RWPE2 (cell line): ENCODE measurements at regions not wholly inside any gene's neighbourhood (a gene's known extent, or its start where the extent isn't known, plus 50 kb on each side); places are given as distances from the start of the nearest gene placed in this dataset.
A peak's percentile ranks its signal among the peaks of the same experiment; 100 is the strongest.

Experiments
- ATAC-seq: fragments of 200-7000 bp; cut with Tn5 transposase; 3 replicates; pipeline ENCODE4 v1.9.1; 2021; ENCODE audit warnings: low read depth
- DNase-seq: peaks from one replicate; pipeline ENCODE4 v3.0.0-alpha.2; 2020; ENCODE audit warnings: low spot score
- H3K27ac ChIP-seq: fragments of 450-650 bp; 2 replicates; pipeline ENCODE4 v1.5.1; 2017; ENCODE audit warnings: mild to moderate bottlenecking; ENCODE audit not compliant: poor library complexity, severe bottlenecking
- H3K27me3 ChIP-seq: fragments of 250-450 bp; sonication (Bioruptor Pico); 2 replicates; pipeline ENCODE4 v1.5.1; 2021; ENCODE audit warnings: mild to moderate bottlenecking, moderate library complexity; ENCODE audit not compliant: insufficient read depth, poor library complexity, severe bottlenecking
- H3K36me3 ChIP-seq: fragments of 250-450 bp; sonication (Bioruptor Pico); 2 replicates; pipeline ENCODE4 v1.5.1; 2020; ENCODE audit warnings: low read depth, mild to moderate bottlenecking, moderate library complexity
- H3K4me1 ChIP-seq: fragments of 250-450 bp; sonication (Bioruptor Pico); 2 replicates; pipeline ENCODE4 v1.5.1; 2021; ENCODE audit warnings: mild to moderate bottlenecking, moderate library complexity; ENCODE audit not compliant: insufficient read depth, poor library complexity, severe bottlenecking
- H3K4me3 ChIP-seq: fragments of 250-450 bp; sonication (Bioruptor Pico); 2 replicates; pipeline ENCODE4 v1.5.1; 2021; ENCODE audit warnings: mild to moderate bottlenecking, moderate library complexity; ENCODE audit not compliant: severe bottlenecking
- H3K9me3 ChIP-seq: fragments of 250-450 bp; sonication (Bioruptor Pico); 2 replicates; pipeline ENCODE4 v1.5.1; 2021; ENCODE audit warnings: mild to moderate bottlenecking, moderate library complexity; ENCODE audit not compliant: severe bottlenecking
- TF ChIP-seq, protein P1 (sequence below): fragments of 450-650 bp; IDR thresholded peaks from one replicate; pipeline ENCODE4 v1.5.1; 2017; ENCODE audit warnings: mild to moderate bottlenecking, moderate library complexity; ENCODE audit not compliant: poor library complexity, severe bottlenecking

DNA sequence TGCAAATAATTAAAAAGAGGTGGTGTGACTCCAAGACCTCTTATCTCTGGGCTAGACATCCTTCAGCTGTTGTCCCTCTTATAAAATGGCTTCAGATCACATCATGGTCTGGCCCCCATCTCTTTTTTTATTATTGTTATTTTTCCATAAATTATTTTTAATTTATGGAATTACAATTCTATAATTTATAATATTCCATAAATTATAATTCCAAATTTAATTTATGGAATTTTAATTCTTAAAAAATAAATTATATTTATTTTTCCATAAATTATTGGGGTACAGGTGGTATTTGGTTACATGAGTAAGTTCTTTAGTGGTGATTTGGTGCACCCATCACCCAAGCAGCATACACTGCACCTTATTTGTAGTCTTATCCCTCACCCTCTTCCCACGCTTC is 65.9 kb upstream of the GJA5 start:
- DNase-seq (no peak), ATAC-seq (no peak)
- Histone ChIP-seq H3K27ac (no peak overlapping the region), H3K4me3 (no peak overlapping the region), H3K9me3 (no peaks in the 10 kb centered on the region), H3K36me3 (no peaks in the 10 kb centered on the region), H3K4me1 (peaks cover 4% of the 10 kb centered on the region), H3K27me3 (no peaks in the 10 kb centered on the region)
- TF ChIP-seq, protein P1, sequence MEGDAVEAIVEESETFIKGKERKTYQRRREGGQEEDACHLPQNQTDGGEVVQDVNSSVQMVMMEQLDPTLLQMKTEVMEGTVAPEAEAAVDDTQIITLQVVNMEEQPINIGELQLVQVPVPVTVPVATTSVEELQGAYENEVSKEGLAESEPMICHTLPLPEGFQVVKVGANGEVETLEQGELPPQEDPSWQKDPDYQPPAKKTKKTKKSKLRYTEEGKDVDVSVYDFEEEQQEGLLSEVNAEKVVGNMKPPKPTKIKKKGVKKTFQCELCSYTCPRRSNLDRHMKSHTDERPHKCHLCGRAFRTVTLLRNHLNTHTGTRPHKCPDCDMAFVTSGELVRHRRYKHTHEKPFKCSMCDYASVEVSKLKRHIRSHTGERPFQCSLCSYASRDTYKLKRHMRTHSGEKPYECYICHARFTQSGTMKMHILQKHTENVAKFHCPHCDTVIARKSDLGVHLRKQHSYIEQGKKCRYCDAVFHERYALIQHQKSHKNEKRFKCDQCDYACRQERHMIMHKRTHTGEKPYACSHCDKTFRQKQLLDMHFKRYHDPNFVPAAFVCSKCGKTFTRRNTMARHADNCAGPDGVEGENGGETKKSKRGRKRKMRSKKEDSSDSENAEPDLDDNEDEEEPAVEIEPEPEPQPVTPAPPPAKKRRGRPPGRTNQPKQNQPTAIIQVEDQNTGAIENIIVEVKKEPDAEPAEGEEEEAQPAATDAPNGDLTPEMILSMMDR = no peak

DNA sequence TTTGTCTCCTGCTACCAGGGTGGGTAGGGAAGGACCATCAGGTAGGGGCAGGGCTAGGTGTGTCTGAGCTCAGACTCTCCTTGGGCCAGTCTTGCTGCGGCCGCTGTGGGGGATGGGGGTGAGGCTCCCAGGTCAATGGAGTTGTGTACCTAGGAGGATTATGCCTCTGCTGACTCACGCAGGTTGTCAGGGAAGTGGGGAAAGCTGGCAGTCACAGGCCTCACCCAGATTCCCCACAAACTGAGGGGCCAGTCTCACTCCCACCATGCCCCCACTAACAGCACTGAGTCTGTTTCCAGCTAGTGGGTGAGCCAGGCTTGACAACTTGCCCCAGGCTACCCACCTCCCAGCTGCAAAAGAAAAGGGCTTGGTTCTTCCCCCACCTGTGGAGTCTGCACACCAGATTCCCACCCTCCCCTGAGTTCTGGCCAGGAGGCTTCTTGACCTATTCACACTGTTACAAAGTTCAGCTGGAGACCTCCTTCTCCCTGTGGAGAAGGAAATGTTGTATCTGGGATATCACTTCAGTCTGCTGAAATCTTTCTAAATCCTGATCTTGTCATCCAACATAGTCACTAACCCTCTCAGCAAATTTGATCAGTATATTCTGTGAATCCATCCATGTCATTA is 69.2 kb upstream of the GJA8 start:
- H3K4me1 ChIP-seq = peaks cover 11% of the 10 kb centered on the region
- H3K9me3 ChIP-seq = no peaks in the 10 kb centered on the region
- peak overlapping the region; percentile 1 for H3K27ac ChIP-seq
- H3K4me3 ChIP-seq = no peak overlapping the region
- ATAC-seq (peak; percentile 64), DNase-seq (peak; percentile 62)
- H3K36me3 ChIP-seq = no peaks in the 10 kb centered on the region
- H3K27me3 ChIP-seq = no peaks in the 10 kb centered on the region
- TF ChIP-seq, protein P1 = no peak

DNA sequence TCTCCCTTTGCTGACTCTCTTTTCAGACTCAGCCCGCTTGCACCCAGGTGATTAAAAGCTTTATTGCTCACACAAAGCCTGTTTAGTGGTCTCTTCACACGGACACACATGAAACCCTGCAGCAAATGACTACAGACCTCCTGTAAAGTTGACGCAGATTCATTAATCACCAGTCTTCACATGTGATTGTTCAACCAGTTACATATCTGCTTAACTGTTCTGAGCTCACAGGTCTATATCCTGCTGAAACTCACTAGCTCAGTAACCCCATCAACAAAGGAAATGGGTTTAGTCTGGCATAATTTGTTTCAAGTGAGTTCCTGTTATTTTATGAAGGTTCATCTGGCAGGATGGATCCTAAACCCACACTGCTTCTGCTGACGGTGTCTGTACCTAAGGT is 68.4 kb upstream of the GJA8 start:
- Histone ChIP-seq H3K4me1 (peaks cover 11% of the 10 kb centered on the region), H3K4me3 (no peak overlapping the region), H3K27me3 (no peaks in the 10 kb centered on the region), H3K27ac (peak overlapping the region; percentile 1), H3K9me3 (no peaks in the 10 kb centered on the region), H3K36me3 (no peaks in the 10 kb centered on the region)
- ATAC-seq = no peak
- TF ChIP-seq, protein P1 = no peak
- DNase-seq = no peak

DNA sequence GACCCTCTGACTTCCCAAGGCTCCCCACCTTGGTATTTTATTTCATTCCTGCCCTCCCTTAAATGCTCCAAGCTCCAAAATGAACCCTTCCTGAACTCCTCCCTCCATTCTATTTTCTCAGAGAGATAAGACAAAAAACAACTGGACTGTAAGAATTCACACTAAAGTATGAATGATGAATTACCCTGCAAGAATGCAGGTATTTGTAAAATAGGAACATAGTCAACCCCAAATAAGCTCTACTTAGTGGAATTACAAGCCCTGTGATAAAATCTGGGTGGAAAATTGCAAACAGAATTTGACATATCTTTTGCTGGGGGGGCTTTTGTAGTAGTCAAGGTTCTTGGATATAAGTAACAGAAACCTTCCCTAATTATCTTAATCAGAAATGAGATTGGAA is 67.8 kb upstream of the GJA8 start:
- no peak overlapping the region for H3K4me3 ChIP-seq
- H3K27me3 ChIP-seq = no peaks in the 10 kb centered on the region
- H3K36me3 ChIP-seq = no peaks in the 10 kb centered on the region
- TF ChIP-seq, protein P1 = no peak
- ATAC-seq (no peak), DNase-seq (no peak)
- no peak overlapping the region for H3K27ac ChIP-seq
- H3K9me3 ChIP-seq = no peaks in the 10 kb centered on the region
- H3K4me1 ChIP-seq = peaks cover 11% of the 10 kb centered on the region

DNA sequence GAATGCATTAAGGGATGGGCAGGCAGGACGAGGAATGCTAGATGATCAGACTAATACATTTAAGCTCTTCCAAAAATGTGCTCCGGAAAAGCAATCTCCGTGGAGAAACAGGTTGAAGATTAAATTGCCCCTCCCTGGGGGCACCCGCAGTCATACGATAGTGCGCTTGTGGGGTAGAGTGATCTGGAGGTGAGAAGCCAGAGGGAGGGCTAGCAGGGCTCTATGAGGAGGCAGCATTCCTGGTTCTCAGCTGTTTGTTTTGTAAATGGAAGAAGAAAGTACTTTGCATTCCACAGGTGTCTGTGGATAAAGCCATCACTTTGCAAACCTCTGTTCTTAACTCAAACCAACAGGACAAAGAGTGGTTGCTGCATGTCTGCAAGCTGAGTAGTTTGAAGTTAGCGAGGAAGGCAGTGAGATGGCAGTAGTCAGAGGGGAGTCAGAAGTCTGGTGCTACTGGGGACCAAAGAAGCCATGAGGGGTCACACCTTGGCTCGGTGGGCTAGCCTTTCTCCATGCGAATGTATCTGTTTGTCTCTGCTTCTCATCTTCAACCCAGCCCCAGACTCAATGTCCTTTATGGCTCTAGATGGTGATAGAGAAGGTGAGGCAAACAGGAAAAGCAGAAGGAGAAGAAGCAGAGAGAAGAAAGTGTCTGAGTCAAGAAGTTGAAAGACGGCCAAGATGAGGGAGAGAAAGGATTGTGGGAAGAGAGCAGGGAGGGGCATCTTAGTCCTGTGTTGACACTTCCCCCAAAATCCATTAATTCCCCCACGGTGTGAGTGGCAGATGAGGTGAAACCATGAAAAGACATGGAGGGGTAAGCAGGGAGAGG is 65.2 kb upstream of the GJA8 start:
- Histone ChIP-seq H3K36me3 (no peaks in the 10 kb centered on the region), H3K27me3 (no peaks in the 10 kb centered on the region), H3K9me3 (no peaks in the 10 kb centered on the region), H3K27ac (no peak overlapping the region), H3K4me1 (peaks cover 11% of the 10 kb centered on the region), H3K4me3 (no peak overlapping the region)
- TF ChIP-seq, protein P1 = no peak
- no peak for DNase-seq
- no peak for ATAC-seq
